IMR-90 (cell line): ENCODE measurements at regions not wholly inside any gene's neighbourhood (a gene's known extent, or its start where the extent isn't known, plus 50 kb on each side); places are given as distances from the start of the nearest gene placed in this dataset.

Experiments
- CEBPB ChIP-seq: IDR thresholded peaks from 2 replicates; pipeline ENCODE4 v1.6.1; 2012; ENCODE audit warnings: low read depth, low read length, improper control_type of control experiment
- CHD1 ChIP-seq: IDR thresholded peaks from 2 replicates; pipeline ENCODE4 v1.6.1; 2012; ENCODE audit warnings: low read depth, low read length, improper control_type of control experiment
- MAFK ChIP-seq: IDR thresholded peaks from 2 replicates; pipeline ENCODE4 v1.6.1; 2012; ENCODE audit warnings: low read depth, low read length, improper control_type of control experiment
- POLR2A ChIP-seq: IDR thresholded peaks from 2 replicates; pipeline ENCODE4 v1.6.1; 2012; ENCODE audit warnings: mild to moderate bottlenecking, low read depth, low read length
- SMC3 ChIP-seq: fragments of 150-350 bp; IDR thresholded peaks from 2 replicates; pipeline ENCODE4 v1.6.1; 2016; ENCODE audit warnings: low read depth, mild to moderate bottlenecking, antibody characterized with exemption, low read length, moderate library complexity
- TF ChIP-seq, protein P1 (sequence below): conservative IDR thresholded peaks from 2 replicates; pipeline ENCODE4 v1.5.1; 2012; ENCODE audit warnings: mild to moderate bottlenecking, low read depth, low read length, improper control_type of control experiment

DNA sequence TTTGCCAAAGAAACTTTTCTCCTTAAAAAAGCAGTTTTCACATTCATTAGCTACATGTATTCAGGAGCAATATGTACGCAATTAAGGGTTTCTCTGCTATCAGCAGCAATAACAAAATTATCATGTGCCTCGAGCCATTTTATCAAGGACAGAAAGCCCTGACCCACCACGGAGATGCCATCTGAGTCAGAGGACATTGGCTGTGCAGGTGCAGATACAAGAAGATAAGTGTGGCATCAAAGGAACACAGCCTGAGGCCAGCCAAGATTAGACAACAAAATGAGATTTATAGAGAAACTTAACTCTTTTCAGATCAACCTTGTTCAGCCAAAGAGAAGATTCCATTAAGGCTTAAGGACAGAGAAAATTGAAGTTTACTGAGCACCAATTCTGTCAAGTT, 115.2 kb upstream of the LGSN start:
- TF ChIP-seq, protein P1, sequence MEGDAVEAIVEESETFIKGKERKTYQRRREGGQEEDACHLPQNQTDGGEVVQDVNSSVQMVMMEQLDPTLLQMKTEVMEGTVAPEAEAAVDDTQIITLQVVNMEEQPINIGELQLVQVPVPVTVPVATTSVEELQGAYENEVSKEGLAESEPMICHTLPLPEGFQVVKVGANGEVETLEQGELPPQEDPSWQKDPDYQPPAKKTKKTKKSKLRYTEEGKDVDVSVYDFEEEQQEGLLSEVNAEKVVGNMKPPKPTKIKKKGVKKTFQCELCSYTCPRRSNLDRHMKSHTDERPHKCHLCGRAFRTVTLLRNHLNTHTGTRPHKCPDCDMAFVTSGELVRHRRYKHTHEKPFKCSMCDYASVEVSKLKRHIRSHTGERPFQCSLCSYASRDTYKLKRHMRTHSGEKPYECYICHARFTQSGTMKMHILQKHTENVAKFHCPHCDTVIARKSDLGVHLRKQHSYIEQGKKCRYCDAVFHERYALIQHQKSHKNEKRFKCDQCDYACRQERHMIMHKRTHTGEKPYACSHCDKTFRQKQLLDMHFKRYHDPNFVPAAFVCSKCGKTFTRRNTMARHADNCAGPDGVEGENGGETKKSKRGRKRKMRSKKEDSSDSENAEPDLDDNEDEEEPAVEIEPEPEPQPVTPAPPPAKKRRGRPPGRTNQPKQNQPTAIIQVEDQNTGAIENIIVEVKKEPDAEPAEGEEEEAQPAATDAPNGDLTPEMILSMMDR: no peak
- TF ChIP-seq POLR2A: no peak
- no peak for TF ChIP-seq CHD1
- no peak for TF ChIP-seq SMC3
- no peak for TF ChIP-seq CEBPB
- no peak for TF ChIP-seq MAFK
